ENCODE measurements at regions not wholly inside any gene's neighbourhood (a gene's known extent, or its start where the extent isn't known, plus 50 kb on each side); places are given as distances from the start of the nearest gene placed in this dataset.

GRCh38 chr2:16960579-16960978 lies 294.9 kb upstream of the CYRIA start:
- Histone ChIP-seq H3K36me3 (ENCODE audit: control insufficient read depth in 2 of 2, insufficient read depth in 1 of 2, low read length in 2 of 2) (no peaks in the 10 kb centered on the region), H3K4me3 (ENCODE audit: low read depth, low read length) (no peak overlapping the region), H3K4me1 (ENCODE audit: control insufficient read depth, insufficient read depth, low read length) (no peaks in the 10 kb centered on the region), H3K27ac (ENCODE audit: extremely low read depth, low read depth, low read length) (no peak overlapping the region), H3K9me3 (ENCODE audit: control insufficient read depth, insufficient read depth, low read depth, low read length) (no peaks in the 10 kb centered on the region)
- CTCF ChIA-PET = no interaction called here
- TF ChIP-seq ZNF645 (tag by site-specific recombination; IDR thresholded peaks at IDR 0.05) (no peak), ZNF114 (tag by site-specific recombination; IDR thresholded peaks at IDR 0.05) (no peak), ZBTB7A (tag by site-specific recombination; IDR thresholded peaks at IDR 0.05; ENCODE audit: low read depth) (no peak), BCL11A (tag by site-specific recombination; IDR thresholded peaks at IDR 0.05; ENCODE audit: low read depth) (no peak)
- POLR2A ChIA-PET = no interaction called here

GRCh38 chr2:16958266-16958665 lies 292.6 kb upstream of the CYRIA start:
- Histone ChIP-seq H3K36me3 (ENCODE audit: control insufficient read depth in 2 of 2, insufficient read depth in 1 of 2, low read length in 2 of 2) (no peaks in the 10 kb centered on the region), H3K4me3 (ENCODE audit: low read depth, low read length) (no peak overlapping the region), H3K9me3 (ENCODE audit: control insufficient read depth, insufficient read depth, low read depth, low read length) (no peaks in the 10 kb centered on the region), H3K27ac (ENCODE audit: extremely low read depth, low read depth, low read length) (no peak overlapping the region), H3K4me1 (ENCODE audit: control insufficient read depth, insufficient read depth, low read length) (no peaks in the 10 kb centered on the region)
- no peak for TF ChIP-seq ZNF23 (tag by site-specific recombination; IDR thresholded peaks at IDR 0.05; ENCODE audit: borderline replicate concordance)
- TF ChIP-seq GLIS2 (tag by site-specific recombination; IDR thresholded peaks at IDR 0.05) = no peak
- TF ChIP-seq ZBTB26 (tag by site-specific recombination; optimal IDR thresholded peaks at IDR 0.05) = no peak
- no peak for TF ChIP-seq ZNF518A (tag by site-specific recombination; conservative IDR thresholded peaks at IDR 0.05; ENCODE audit: low read depth)
- no peak for TF ChIP-seq KLF10 (tag by site-specific recombination; IDR thresholded peaks at IDR 0.05)
- no peak for TF ChIP-seq HOXD13 (CRISPR knock-in tag; IDR thresholded peaks at IDR 0.05; ENCODE audit: borderline replicate concordance)
- no peak for TF ChIP-seq ZBTB48 (tag by site-specific recombination; IDR thresholded peaks at IDR 0.05)
- TF ChIP-seq ZIC2 (tag by site-specific recombination; IDR thresholded peaks at IDR 0.05) = no peak
- TF ChIP-seq ZBTB17 (tag by site-specific recombination; IDR thresholded peaks at IDR 0.05) = no peak
- ChIA-PET POLR2A (no interaction called here), CTCF (no interaction called here)

GRCh38 chr2:16952805-16953204 lies 287.2 kb upstream of the CYRIA start:
- Histone ChIP-seq H3K27ac (ENCODE audit: extremely low read depth, low read depth, low read length) (no peak overlapping the region), H3K9me3 (ENCODE audit: control insufficient read depth, insufficient read depth, low read depth, low read length) (no peaks in the 10 kb centered on the region), H3K36me3 (ENCODE audit: control insufficient read depth in 2 of 2, insufficient read depth in 1 of 2, low read length in 2 of 2) (no peaks in the 10 kb centered on the region), H3K4me3 (ENCODE audit: low read depth, low read length) (no peak overlapping the region), H3K4me1 (ENCODE audit: control insufficient read depth, insufficient read depth, low read length) (no peaks in the 10 kb centered on the region; the same call in 1 of the 2 replicates)
- CTCF ChIA-PET = no interaction called here
- no peak for TF ChIP-seq PRDM4 (tag by site-specific recombination; IDR thresholded peaks at IDR 0.05)
- TF ChIP-seq ZBTB11 (tag by site-specific recombination; conservative IDR thresholded peaks at IDR 0.05; ENCODE audit: low read depth) = no peak
- POLR2A ChIA-PET = no interaction called here
